ENCODE measurements at regions not wholly inside any gene's neighbourhood (a gene's known extent, or its start where the extent isn't known, plus 50 kb on each side); places are given as distances from the start of the nearest gene placed in this dataset.

DNA sequence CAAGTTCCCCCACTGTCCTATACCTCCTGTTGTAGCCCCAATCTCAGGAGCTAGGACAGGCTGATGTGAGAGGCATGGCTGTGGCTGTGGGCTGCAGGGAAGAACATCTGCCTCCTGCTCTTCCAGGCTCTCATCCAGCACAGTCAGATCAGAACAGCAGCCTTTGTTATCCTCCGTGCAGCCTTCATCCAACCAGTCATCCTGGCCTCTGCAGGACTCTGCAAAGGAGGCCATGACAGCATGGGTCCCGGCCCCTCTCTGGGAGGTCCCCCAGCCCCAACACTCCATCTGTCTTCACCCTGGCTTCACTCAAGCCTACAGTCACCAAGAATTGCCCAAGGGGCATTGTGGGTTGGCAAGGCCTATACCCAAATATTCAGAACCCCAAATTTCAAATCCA lies 223.2 kb upstream of the COPS8 start:
- no peak for TF ChIP-seq POLR2AphosphoS5 (IDR thresholded peaks at IDR 0.05)
- TF ChIP-seq, protein P1, sequence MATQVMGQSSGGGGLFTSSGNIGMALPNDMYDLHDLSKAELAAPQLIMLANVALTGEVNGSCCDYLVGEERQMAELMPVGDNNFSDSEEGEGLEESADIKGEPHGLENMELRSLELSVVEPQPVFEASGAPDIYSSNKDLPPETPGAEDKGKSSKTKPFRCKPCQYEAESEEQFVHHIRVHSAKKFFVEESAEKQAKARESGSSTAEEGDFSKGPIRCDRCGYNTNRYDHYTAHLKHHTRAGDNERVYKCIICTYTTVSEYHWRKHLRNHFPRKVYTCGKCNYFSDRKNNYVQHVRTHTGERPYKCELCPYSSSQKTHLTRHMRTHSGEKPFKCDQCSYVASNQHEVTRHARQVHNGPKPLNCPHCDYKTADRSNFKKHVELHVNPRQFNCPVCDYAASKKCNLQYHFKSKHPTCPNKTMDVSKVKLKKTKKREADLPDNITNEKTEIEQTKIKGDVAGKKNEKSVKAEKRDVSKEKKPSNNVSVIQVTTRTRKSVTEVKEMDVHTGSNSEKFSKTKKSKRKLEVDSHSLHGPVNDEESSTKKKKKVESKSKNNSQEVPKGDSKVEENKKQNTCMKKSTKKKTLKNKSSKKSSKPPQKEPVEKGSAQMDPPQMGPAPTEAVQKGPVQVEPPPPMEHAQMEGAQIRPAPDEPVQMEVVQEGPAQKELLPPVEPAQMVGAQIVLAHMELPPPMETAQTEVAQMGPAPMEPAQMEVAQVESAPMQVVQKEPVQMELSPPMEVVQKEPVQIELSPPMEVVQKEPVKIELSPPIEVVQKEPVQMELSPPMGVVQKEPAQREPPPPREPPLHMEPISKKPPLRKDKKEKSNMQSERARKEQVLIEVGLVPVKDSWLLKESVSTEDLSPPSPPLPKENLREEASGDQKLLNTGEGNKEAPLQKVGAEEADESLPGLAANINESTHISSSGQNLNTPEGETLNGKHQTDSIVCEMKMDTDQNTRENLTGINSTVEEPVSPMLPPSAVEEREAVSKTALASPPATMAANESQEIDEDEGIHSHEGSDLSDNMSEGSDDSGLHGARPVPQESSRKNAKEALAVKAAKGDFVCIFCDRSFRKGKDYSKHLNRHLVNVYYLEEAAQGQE (IDR thresholded peaks at IDR 0.05; ENCODE audit: borderline replicate concordance), result no peak
- TF ChIP-seq TAF1 (IDR thresholded peaks at IDR 0.05; ENCODE audit: low read depth), result no peak
- TF ChIP-seq, protein P2, sequence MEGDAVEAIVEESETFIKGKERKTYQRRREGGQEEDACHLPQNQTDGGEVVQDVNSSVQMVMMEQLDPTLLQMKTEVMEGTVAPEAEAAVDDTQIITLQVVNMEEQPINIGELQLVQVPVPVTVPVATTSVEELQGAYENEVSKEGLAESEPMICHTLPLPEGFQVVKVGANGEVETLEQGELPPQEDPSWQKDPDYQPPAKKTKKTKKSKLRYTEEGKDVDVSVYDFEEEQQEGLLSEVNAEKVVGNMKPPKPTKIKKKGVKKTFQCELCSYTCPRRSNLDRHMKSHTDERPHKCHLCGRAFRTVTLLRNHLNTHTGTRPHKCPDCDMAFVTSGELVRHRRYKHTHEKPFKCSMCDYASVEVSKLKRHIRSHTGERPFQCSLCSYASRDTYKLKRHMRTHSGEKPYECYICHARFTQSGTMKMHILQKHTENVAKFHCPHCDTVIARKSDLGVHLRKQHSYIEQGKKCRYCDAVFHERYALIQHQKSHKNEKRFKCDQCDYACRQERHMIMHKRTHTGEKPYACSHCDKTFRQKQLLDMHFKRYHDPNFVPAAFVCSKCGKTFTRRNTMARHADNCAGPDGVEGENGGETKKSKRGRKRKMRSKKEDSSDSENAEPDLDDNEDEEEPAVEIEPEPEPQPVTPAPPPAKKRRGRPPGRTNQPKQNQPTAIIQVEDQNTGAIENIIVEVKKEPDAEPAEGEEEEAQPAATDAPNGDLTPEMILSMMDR (IDR thresholded peaks at IDR 0.05; ENCODE audit: poor library complexity, severe bottlenecking), result no peak
- no peak for TF ChIP-seq EZH2 (IDR thresholded peaks at IDR 0.05; ENCODE audit: borderline replicate concordance, insufficient read depth, low read length, poor library complexity, severe bottlenecking)
- TF ChIP-seq EP300 (conservative IDR thresholded peaks at IDR 0.05; ENCODE audit: poor library complexity, severe bottlenecking), result no peak
- TF ChIP-seq RAD21 (conservative IDR thresholded peaks at IDR 0.05), result no peak
- no peak for TF ChIP-seq SMC3 (conservative IDR thresholded peaks at IDR 0.05; ENCODE audit: poor library complexity)
- no peak for TF ChIP-seq MXI1 (conservative IDR thresholded peaks at IDR 0.05; ENCODE audit: poor library complexity, severe bottlenecking)

Measured in neural cell (in vitro differentiated cells).